D721Med (cell line): ENCODE measurements at regions not wholly inside any gene's neighbourhood (a gene's known extent, or its start where the extent isn't known, plus 50 kb on each side); places are given as distances from the start of the nearest gene placed in this dataset.
"Not testable (repeated sequence)": the region's sequence is repeated elsewhere in the genome, so short reads cannot be mapped to it uniquely, and the experiment has no call there.

Source experiments
- DNase-seq: peaks from one replicate; pipeline ENCODE4 v3.0.0; 2011; ENCODE audit warnings: low spot score; ENCODE audit not compliant: insufficient read length
- FAIRE-seq: peaks from 2 replicates; lab custom pipeline; 2011; peaks lifted over from hg19 to GRCh38; lab: Jason Lieb, UNC
- CTCF ChIP-seq: IDR thresholded peaks from 2 replicates; pipeline ENCODE4 v1.5.1; 2012; ENCODE audit warnings: mild to moderate bottlenecking, control low read depth; ENCODE audit not compliant: insufficient read depth; ENCODE audit errors: missing control alignments

DNA sequence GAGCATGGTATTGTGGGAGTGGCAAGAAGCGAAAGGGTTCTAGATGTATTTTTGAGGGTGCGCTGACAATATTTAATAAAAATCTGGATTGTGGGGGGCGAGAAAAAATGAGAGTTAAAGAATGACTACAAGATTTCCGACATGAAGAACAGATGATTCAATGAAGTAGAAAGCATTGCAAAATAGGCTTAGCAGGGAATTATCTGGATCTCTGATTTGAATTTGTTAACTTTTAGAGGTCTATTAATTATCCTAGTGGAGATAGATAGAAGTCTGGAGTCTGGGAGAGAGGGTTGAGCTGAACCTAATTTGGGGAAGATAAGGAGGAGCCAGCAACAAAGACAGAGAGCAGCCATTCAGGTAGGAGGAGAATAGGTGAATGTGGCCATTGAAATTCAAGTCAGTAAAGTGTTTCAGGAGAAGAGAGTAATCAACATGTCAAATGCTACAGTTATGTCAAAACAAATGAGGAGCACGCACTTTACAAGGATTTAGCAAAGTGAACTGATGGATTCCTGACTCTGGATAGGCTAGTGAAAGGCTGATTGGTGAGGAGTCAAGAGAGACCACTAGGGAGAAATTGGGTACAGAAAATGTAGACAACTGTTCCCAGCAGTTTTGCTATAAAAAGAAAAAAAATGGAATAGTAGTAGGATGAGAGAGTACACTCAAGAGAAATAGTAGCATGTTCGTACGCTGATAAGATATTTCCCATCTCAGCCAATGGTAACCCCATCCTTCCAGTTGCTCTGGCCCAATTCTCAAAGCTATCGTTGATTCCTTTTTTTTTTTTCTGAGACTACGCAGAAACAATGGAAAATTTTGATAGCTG, 393.2 kb upstream of the CXADR start:
- no peak for DNase-seq
- no peak for FAIRE-seq
- TF ChIP-seq CTCF, result no peak

DNA sequence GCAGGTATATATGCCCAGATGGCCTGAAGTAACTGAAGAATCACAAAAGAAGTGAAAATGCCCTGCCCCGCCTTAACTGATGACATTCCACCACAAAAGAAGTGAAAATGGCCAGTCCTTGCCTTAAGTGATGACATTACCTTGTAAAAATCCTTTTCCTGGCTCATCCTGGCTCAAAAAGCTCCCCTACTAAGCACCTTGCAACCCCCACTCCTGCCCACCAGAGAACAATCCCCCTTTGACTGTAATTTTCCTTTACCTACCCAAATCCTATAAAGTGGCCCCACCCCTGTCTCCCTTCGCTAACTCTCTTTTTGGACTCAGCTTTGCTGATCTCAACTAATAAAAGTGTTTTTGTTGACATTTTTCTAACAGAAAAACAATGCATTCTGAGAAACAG, 385.4 kb upstream of the CXADR start:
- not testable (repeated sequence) for DNase-seq, FAIRE-seq

DNA sequence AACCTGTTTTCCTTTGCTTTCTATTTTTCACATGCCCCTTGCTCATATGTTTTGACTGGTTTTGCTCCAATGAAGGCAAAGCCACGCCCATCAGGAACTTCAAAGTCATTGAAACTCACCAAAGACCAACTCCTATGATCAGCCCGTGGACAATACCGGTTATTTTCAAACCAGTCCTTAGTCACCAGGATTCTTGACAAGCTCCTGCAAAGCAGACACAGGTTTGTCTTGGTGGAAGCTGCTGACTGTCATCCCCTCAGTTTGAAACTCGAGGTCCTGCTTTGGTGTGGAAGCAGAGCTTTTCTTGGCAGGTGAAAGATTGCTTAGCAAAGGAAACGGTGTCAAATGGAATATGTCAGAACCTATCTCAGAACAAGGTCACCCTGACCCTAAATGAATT, 384.7 kb upstream of the CXADR start:
- TF ChIP-seq CTCF, result no peak
- FAIRE-seq, result no peak
- DNase-seq, result no peak

DNA sequence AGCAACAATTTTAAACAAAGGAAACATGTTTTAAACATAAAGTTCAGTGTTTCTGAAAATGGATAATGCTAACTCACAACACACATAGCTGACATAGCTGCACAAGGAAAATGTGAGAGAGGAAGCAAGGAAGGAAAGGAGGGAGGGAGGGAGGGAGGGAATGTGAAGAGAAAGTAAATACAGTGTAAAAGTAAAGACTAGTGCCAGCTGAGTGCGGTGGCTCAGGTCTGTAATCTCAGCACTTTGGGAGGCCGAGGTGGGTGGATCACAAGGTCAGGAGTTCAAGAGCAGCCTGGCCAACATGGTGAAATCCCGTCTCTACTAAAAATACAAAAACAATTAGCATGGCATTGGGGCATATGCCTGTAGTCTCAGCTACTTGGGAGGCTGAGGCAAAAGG, 373.7 kb upstream of the CXADR start:
- not testable (repeated sequence) for FAIRE-seq, DNase-seq

DNA sequence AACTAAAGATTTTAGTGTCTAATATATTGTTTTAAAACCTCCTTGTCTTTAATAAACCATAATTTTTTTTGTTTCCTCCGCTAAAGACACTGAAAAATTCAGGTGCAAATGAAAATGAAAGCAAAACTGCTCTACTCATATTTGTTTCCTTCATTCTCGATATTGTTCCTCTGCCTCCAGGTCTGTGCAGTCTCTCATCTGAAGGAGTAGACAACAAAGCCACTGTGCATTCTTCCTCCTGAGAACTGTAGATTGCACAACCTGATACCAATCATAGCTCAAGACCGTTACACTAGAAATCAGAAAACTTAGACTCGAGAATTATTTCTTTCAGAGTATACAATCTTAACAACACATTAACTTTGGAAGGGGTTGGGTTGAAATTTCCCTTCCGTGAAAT, 373.1 kb upstream of the CXADR start:
- TF ChIP-seq CTCF, result no peak
- FAIRE-seq (no peak), DNase-seq (no peak)

- peak; percentile 28 for TF ChIP-seq CTCF
- no peak for FAIRE-seq
- DNase-seq, result no peak
These were observed 366.4 kb upstream of the CXADR start for GRCh38 chr21:17146426-17146825.

GRCh38 chr21:17159697-17160096, 353.1 kb upstream of the CXADR start:
- FAIRE-seq (no peak), DNase-seq (no peak)
- TF ChIP-seq CTCF, result no peak

- DNase-seq (no peak), FAIRE-seq (no peak)
- TF ChIP-seq CTCF, result no peak
These were observed 327.2 kb upstream of the CXADR start for GRCh38 chr21:17185674-17186073.
